Hepatocyte (in vitro differentiated cells): ENCODE measurements at regions not wholly inside any gene's neighbourhood (a gene's known extent, or its start where the extent isn't known, plus 50 kb on each side); places are given as distances from the start of the nearest gene placed in this dataset.

Experiments used
- CTCF ChIP-seq: fragments of 200-600 bp; sonication (generic); IDR thresholded peaks from 2 replicates; pipeline ENCODE4 v1.5.1; 2016; ENCODE audit warnings: antibody characterized with exemption, mild to moderate bottlenecking; ENCODE audit not compliant: poor library complexity
- EZH2 ChIP-seq: fragments of 200-600 bp; sonication (generic); IDR thresholded peaks from 2 replicates; pipeline ENCODE4 v1.6.1; 2016; ENCODE audit warnings: antibody characterized with exemption, mild to moderate bottlenecking, borderline replicate concordance
- EZH2phosphoT487 ChIP-seq: fragments of 200-600 bp; sonication (generic); IDR thresholded peaks from one replicate; pipeline ENCODE4 v1.6.1; 2018; ENCODE audit warnings: antibody characterized with exemption, mild to moderate bottlenecking, low read depth, moderate library complexity; ENCODE audit not compliant: unreplicated experiment, severe bottlenecking

GRCh38 chr1:50335036-50335435, 88.2 kb downstream of the DMRTA2 start:
- no peak for TF ChIP-seq CTCF
- TF ChIP-seq EZH2phosphoT487, result no peak
- no peak for TF ChIP-seq EZH2
